ENCODE measurements at regions not wholly inside any gene's neighbourhood (a gene's known extent, or its start where the extent isn't known, plus 50 kb on each side); places are given as distances from the start of the nearest gene placed in this dataset.
A peak's percentile ranks its signal among the peaks of the same experiment; 100 is the strongest.

DNA sequence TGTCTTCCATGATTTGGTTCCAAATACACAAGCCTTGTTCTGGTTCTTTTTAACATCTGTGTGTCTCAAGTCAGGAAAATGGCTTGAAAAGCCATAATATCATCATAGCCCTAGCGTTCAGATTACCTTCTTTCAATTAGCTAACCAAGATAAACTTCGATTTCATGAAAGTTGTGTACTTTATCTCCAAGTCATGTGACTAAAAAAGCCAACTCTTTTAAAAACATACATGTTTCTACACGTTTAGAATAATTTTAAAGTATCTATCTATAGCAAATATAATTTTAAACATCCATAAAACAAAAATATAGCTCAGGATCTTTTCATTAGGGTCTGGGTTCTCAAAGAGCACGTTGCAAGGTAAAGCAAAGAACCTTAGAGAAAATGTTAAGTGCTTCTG is 261.1 kb downstream of the PRL start:
- Histone ChIP-seq H2AFZ (ENCODE audit: low read length) (no peak overlapping the region), H3K27ac (ENCODE audit: low read depth, low read length, poor library complexity, severe bottlenecking) (peak overlapping the region; percentile 58), H3K4me3 (ENCODE audit: low read depth, low read length, poor library complexity, severe bottlenecking) (no peak overlapping the region), H3K27me3 (ENCODE audit: insufficient read depth, low read length) (no peaks in the 10 kb centered on the region), H3K9ac (ENCODE audit: low read length) (no peak overlapping the region; the same call in 1 of the 2 replicates), H3K4me2 (ENCODE audit: low read length) (peak overlapping the region; percentile 30; the same call in 1 of the 2 replicates), H3K79me2 (ENCODE audit: insufficient read depth, low read length) (no peaks in the 10 kb centered on the region), H4K20me1 (ENCODE audit: insufficient read depth, low read length) (no peaks in the 10 kb centered on the region), H3K36me3 (ENCODE audit: insufficient read depth, low read length) (no peaks in the 10 kb centered on the region), H3K9me2 (ENCODE audit: low read depth, low read length) (no peaks in the 10 kb centered on the region), H3F3A (ENCODE audit: insufficient read depth, low read length) (no peaks in the 10 kb centered on the region), H3K9me3 (ENCODE audit: low read length) (no peaks in the 10 kb centered on the region), H3K4me1 (ENCODE audit: insufficient read depth, low read length, severe bottlenecking) (peaks cover 54% of the 10 kb centered on the region)
- TF ChIP-seq EZH2 (IDR thresholded peaks at IDR 0.05; ENCODE audit: borderline replicate concordance, low read length), result no peak
- TF ChIP-seq, protein P1, sequence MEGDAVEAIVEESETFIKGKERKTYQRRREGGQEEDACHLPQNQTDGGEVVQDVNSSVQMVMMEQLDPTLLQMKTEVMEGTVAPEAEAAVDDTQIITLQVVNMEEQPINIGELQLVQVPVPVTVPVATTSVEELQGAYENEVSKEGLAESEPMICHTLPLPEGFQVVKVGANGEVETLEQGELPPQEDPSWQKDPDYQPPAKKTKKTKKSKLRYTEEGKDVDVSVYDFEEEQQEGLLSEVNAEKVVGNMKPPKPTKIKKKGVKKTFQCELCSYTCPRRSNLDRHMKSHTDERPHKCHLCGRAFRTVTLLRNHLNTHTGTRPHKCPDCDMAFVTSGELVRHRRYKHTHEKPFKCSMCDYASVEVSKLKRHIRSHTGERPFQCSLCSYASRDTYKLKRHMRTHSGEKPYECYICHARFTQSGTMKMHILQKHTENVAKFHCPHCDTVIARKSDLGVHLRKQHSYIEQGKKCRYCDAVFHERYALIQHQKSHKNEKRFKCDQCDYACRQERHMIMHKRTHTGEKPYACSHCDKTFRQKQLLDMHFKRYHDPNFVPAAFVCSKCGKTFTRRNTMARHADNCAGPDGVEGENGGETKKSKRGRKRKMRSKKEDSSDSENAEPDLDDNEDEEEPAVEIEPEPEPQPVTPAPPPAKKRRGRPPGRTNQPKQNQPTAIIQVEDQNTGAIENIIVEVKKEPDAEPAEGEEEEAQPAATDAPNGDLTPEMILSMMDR (IDR thresholded peaks at IDR 0.05; ENCODE audit: low read length), result no peak

DNA sequence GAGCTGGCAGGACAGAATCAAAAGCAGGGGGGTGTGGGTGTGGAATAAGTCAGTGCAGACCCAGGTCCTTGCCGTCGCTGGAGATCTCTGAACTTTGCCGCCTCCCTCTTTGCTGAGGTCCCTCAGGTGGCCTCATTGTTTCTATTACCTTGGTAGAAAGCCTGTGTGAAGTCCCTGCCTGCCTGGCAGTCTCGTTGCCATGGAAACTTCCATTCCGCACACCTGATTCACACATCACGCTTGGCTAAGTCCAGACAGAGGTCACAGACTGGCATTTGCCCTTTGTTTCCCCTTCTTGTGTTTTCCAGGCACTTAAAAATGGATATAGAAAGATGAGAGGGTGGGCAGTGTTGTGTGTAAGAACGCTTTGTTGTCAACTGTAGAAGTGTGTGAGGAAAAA is 260.6 kb downstream of the PRL start:
- Histone ChIP-seq H3K27me3 (ENCODE audit: insufficient read depth, low read length) (no peaks in the 10 kb centered on the region), H3K36me3 (ENCODE audit: insufficient read depth, low read length) (no peaks in the 10 kb centered on the region), H3K9me3 (ENCODE audit: low read length) (no peaks in the 10 kb centered on the region), H3F3A (ENCODE audit: insufficient read depth, low read length) (no peaks in the 10 kb centered on the region), H3K27ac (ENCODE audit: low read depth, low read length, poor library complexity, severe bottlenecking) (peak overlapping the region; percentile 58), H3K79me2 (ENCODE audit: insufficient read depth, low read length) (no peaks in the 10 kb centered on the region), H2AFZ (ENCODE audit: low read length) (no peak overlapping the region), H3K4me1 (ENCODE audit: insufficient read depth, low read length, severe bottlenecking) (peaks cover 49% of the 10 kb centered on the region), H3K9me2 (ENCODE audit: low read depth, low read length) (no peaks in the 10 kb centered on the region), H3K4me2 (ENCODE audit: low read length) (peak overlapping the region; percentile 30; the same call in 1 of the 2 replicates), H3K4me3 (ENCODE audit: low read depth, low read length, poor library complexity, severe bottlenecking) (no peak overlapping the region), H4K20me1 (ENCODE audit: insufficient read depth, low read length) (no peaks in the 10 kb centered on the region), H3K9ac (ENCODE audit: low read length) (no peak overlapping the region; the same call in 1 of the 2 replicates)
- TF ChIP-seq, protein P1 (IDR thresholded peaks at IDR 0.05; ENCODE audit: low read length), result no peak
- TF ChIP-seq EZH2 (IDR thresholded peaks at IDR 0.05; ENCODE audit: borderline replicate concordance, low read length), result no peak

GRCh38 chr6:22036699-22037098 is 260.1 kb downstream of the PRL start:
- H3K36me3 ChIP-seq (ENCODE audit: insufficient read depth, low read length), result no peaks in the 10 kb centered on the region
- H3K4me3 ChIP-seq (ENCODE audit: low read depth, low read length, poor library complexity, severe bottlenecking), result no peak overlapping the region
- H3K79me2 ChIP-seq (ENCODE audit: insufficient read depth, low read length), result no peaks in the 10 kb centered on the region
- TF ChIP-seq, protein P1 (IDR thresholded peaks at IDR 0.05; ENCODE audit: low read length), result no peak
- no peak for TF ChIP-seq EZH2 (IDR thresholded peaks at IDR 0.05; ENCODE audit: borderline replicate concordance, low read length)
- H3K27ac ChIP-seq (ENCODE audit: low read depth, low read length, poor library complexity, severe bottlenecking), result peak overlapping the region; percentile 40
- no peak overlapping the region for H2AFZ ChIP-seq (ENCODE audit: low read length)
- H3K4me1 ChIP-seq (ENCODE audit: insufficient read depth, low read length, severe bottlenecking), result peaks cover 44% of the 10 kb centered on the region
- no peaks in the 10 kb centered on the region for H4K20me1 ChIP-seq (ENCODE audit: insufficient read depth, low read length)
- H3K27me3 ChIP-seq (ENCODE audit: insufficient read depth, low read length), result no peaks in the 10 kb centered on the region
- no peaks in the 10 kb centered on the region for H3K9me2 ChIP-seq (ENCODE audit: low read depth, low read length)
- no peaks in the 10 kb centered on the region for H3K9me3 ChIP-seq (ENCODE audit: low read length)
- no peak overlapping the region for H3K9ac ChIP-seq (ENCODE audit: low read length)
- H3F3A ChIP-seq (ENCODE audit: insufficient read depth, low read length), result no peaks in the 10 kb centered on the region
- peak overlapping the region; percentile 30; the same call in 1 of the 2 replicates for H3K4me2 ChIP-seq (ENCODE audit: low read length)

All from OCI-LY1 (cell line).